B cell (primary cell): ENCODE measurements at regions not wholly inside any gene's neighbourhood (a gene's known extent, or its start where the extent isn't known, plus 50 kb on each side); places are given as distances from the start of the nearest gene placed in this dataset.

Experiments
- ATAC-seq: fragments of 200-7000 bp; cut with Tn5 transposase; one replicate; pipeline ENCODE4 v1.10.0; 2021; ENCODE audit warnings: low read depth, mild to moderate bottlenecking, moderate number of reproducible peaks, moderate library complexity
- CTCF ChIA-PET: fragments of 350-600 bp; sonication (Branson Sonifier 250); formaldehyde crosslinking; loops from one replicate; lab custom pipeline; 2021; ENCODE audit warnings: antibody characterized with exemption, inconsistent platforms; lab: Charles Lee
- POLR2A ChIA-PET: fragments of 350-600 bp; sonication (Branson Sonifier 250); formaldehyde crosslinking; loops from one replicate; lab custom pipeline; 2021; ENCODE audit warnings: antibody characterized with exemption; lab: Charles Lee
- DNase-seq: peaks from one replicate; pipeline ENCODE4 v3.0.0; 2013
- H2AFZ ChIP-seq: 2 replicates; pipeline ENCODE4 v1.6.1; 2012; ENCODE audit warnings: mild to moderate bottlenecking, low read depth, low read length; ENCODE audit not compliant: insufficient read depth, poor library complexity, severe bottlenecking
- H3K27ac ChIP-seq, 2 donors: 1 replicate in 1 of 2; 2 replicates in 1 of 2; pipeline ENCODE4 v1.5.1; 2012 to 2013; ENCODE audit warnings: low read length in 2 of 2, mild to moderate bottlenecking in 2 of 2, moderate library complexity in 1 of 2
- H3K27me3 ChIP-seq, 4 experiments: fragments of 200-600 bp in 1 of 4; sonication (generic) in 1 of 4; replicated peaks in 1 of 4; 1 replicate in 2 of 4; 2 replicates in 2 of 4; pipeline versions ENCODE4 v1.6.1 to v1.7.0; 2013 to 2016; ENCODE audit warnings: low read length in 3 of 4, mild to moderate bottlenecking in 2 of 4, mixed read lengths in 1 of 4, moderate library complexity in 1 of 4; ENCODE audit not compliant: insufficient read depth in 4 of 4, control insufficient read depth in 3 of 4; ENCODE audit errors: control extremely low read depth in 1 of 4
- H3K36me3 ChIP-seq, 2 experiments: replicated peaks in 1 of 2; 1 replicate in 1 of 2; 2 replicates in 1 of 2; pipeline versions ENCODE4 v1.6.1 to v1.7.1; 2013; ENCODE audit warnings: low read length in 1 of 2; ENCODE audit not compliant: insufficient read depth in 2 of 2, control insufficient read depth in 1 of 2; ENCODE audit errors: control extremely low read depth in 1 of 2, extremely low read depth in 1 of 2
- H3K4me1 ChIP-seq, 2 donors: fragments of 200-600 bp in 1 of 2; sonication (generic) in 1 of 2; 1 replicate in 1 of 2; 2 replicates in 1 of 2; pipeline versions ENCODE4 v1.5.1 to v1.6.1; 2013 to 2017; ENCODE audit warnings: low read length in 2 of 2; ENCODE audit not compliant: control insufficient read depth in 2 of 2, insufficient read depth in 2 of 2
- H3K4me2 ChIP-seq: replicated peaks from 2 replicates; pipeline ENCODE3; 2012; ENCODE audit warnings: mild to moderate bottlenecking, low read depth, low read length; ENCODE audit not compliant: poor library complexity, severe bottlenecking
- H3K4me3 ChIP-seq, 5 experiments: fragments of 200-600 bp in 1 of 5; sonication (generic) in 1 of 5; 1 replicate in 3 of 5; 2 replicates in 2 of 5; pipeline versions ENCODE4 v1.5.1 to v1.7.0; 2011 to 2016; ENCODE audit warnings: low read length in 4 of 5, mild to moderate bottlenecking in 4 of 5, low read depth in 2 of 5, control low read depth in 1 of 5, moderate library complexity in 1 of 5; ENCODE audit not compliant: insufficient read depth in 1 of 5; ENCODE audit errors: control extremely low read depth in 1 of 5, extremely low read depth in 1 of 5
- H3K79me2 ChIP-seq: fragments of 200-600 bp; sonication (generic); one replicate; pipeline ENCODE4 v1.6.0; 2016; ENCODE audit warnings: low read length; ENCODE audit not compliant: control insufficient read depth, insufficient read depth
- H3K9ac ChIP-seq: fragments of 200-600 bp; sonication (generic); 2 replicates; pipeline ENCODE4 v1.6.1; 2017; ENCODE audit warnings: mild to moderate bottlenecking, low read length, moderate library complexity
- H3K9me3 ChIP-seq, 3 donors: one replicate each; pipeline versions ENCODE4 v1.6.1 to v1.7.1; 2013; ENCODE audit warnings: low read length in 2 of 3; ENCODE audit not compliant: control insufficient read depth in 2 of 3, insufficient read depth in 1 of 3; ENCODE audit errors: control extremely low read depth in 1 of 3
- H4K20me1 ChIP-seq: 2 replicates; pipeline ENCODE4 v1.6.0; 2012; ENCODE audit warnings: mild to moderate bottlenecking, low read length; ENCODE audit not compliant: insufficient read depth, control insufficient read depth, poor library complexity, severe bottlenecking
- H3K27ac Mint-ChIP-seq: one replicate; pipeline ENCODE4 v1.8.0; 2021; ENCODE audit warnings: mixed read lengths
- H3K27me3 Mint-ChIP-seq: one replicate; pipeline ENCODE4 v1.8.0; 2021; ENCODE audit warnings: mixed read lengths
- H3K4me1 Mint-ChIP-seq: one replicate; pipeline ENCODE4 v1.8.0; 2021; ENCODE audit warnings: mixed read lengths
- H3K4me3 Mint-ChIP-seq: one replicate; pipeline ENCODE4 v1.8.0; 2021; ENCODE audit warnings: mixed read lengths
- H3K9me3 Mint-ChIP-seq: one replicate; pipeline ENCODE4 v1.8.0; 2022; ENCODE audit warnings: mixed read lengths; ENCODE audit not compliant: insufficient read depth
- EZH2 ChIP-seq: IDR thresholded peaks from 2 replicates; pipeline ENCODE4 v1.6.1; 2012; ENCODE audit warnings: borderline replicate concordance, low read depth, mild to moderate bottlenecking, moderate library complexity, low read length; ENCODE audit not compliant: insufficient read depth, poor library complexity, severe bottlenecking
- WGBS: methylation state at CpG from one replicate; pipeline ENCODE4 v1.1.5; 2013; ENCODE audit warnings: missing lambda C conversion rate; ENCODE audit not compliant: insufficient coverage; 5-methylcytosine and 5-hydroxymethylcytosine counted together
- intact Hi-C: fragments of 100-400 bp; cut with micrococcal nuclease; formaldehyde crosslinking; loops from one replicate; pipeline ENCODE4 v1.10.0; 2022
- TF ChIP-seq, protein P1 (sequence below): fragments of 200-600 bp; IDR thresholded peaks from one replicate; pipeline ENCODE4 v1.8.0; 2022; ENCODE audit warnings: antibody characterized with exemption, mild to moderate bottlenecking

- Histone ChIP-seq H3K9ac (no peak overlapping the region), H3K4me2 (no peak overlapping the region), H3K4me3 (no peak overlapping the region), H3K9me3 (peaks cover 0 to 11% (median 1%) of the 10 kb centered on the region in 3 donors), H3K79me2 (no peaks in the 10 kb centered on the region), H2AFZ (no peak overlapping the region), H3K4me1 (no peaks in the 10 kb centered on the region), H3K36me3 (no peaks in the 10 kb centered on the region), H3K27ac (no peak overlapping the region), H4K20me1 (no peaks in the 10 kb centered on the region), H3K27me3 (peaks cover 0 to 3% (median 0%) of the 10 kb centered on the region in 4 experiments)
- Mint-ChIP-seq H3K9me3 (peaks cover 14% of the 10 kb centered on the region), H3K4me1 (no peaks in the 10 kb centered on the region), H3K27ac (no peak overlapping the region), H3K27me3 (no peaks in the 10 kb centered on the region), H3K4me3 (no peak overlapping the region)
- no peak for TF ChIP-seq EZH2
- TF ChIP-seq, protein P1, sequence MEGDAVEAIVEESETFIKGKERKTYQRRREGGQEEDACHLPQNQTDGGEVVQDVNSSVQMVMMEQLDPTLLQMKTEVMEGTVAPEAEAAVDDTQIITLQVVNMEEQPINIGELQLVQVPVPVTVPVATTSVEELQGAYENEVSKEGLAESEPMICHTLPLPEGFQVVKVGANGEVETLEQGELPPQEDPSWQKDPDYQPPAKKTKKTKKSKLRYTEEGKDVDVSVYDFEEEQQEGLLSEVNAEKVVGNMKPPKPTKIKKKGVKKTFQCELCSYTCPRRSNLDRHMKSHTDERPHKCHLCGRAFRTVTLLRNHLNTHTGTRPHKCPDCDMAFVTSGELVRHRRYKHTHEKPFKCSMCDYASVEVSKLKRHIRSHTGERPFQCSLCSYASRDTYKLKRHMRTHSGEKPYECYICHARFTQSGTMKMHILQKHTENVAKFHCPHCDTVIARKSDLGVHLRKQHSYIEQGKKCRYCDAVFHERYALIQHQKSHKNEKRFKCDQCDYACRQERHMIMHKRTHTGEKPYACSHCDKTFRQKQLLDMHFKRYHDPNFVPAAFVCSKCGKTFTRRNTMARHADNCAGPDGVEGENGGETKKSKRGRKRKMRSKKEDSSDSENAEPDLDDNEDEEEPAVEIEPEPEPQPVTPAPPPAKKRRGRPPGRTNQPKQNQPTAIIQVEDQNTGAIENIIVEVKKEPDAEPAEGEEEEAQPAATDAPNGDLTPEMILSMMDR, result no peak
- ATAC-seq (no peak), DNase-seq (no peak)
- intact Hi-C loops, result no loop called here
- ChIA-PET POLR2A (no interaction called here), CTCF (no interaction called here)
- WGBS, result 76% methylated on average over 10 of the region's 10 CpGs
Observed at GRCh38 chr11:43212279-43212678, 99.5 kb upstream of the API5 start.

DNA sequence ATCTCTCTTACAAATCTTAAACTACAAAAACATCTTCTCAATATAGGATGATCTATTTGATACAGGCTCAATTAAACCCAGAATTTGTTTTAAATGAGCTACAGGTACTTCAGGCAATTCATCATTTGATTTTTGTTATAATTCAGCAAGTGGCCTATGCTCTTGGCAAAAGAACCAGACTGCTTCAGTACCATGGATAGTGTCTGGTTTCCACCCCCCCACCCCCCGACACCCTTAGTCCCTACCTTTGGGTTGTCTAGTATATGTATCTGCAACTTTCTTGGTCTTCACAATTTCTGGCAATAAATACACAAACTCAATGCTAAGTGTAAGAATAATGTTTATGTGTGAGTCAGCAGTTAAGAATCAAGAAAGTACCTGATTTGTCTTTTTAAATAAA, 97.3 kb upstream of the API5 start:
- H4K20me1 ChIP-seq, result no peaks in the 10 kb centered on the region
- ChIA-PET CTCF (no interaction called here), POLR2A (no interaction called here)
- H3K79me2 ChIP-seq, result no peaks in the 10 kb centered on the region
- WGBS, result no CpG with 5 or more reads among the region's 1 CpG
- no peak overlapping the region for H3K27ac ChIP-seq
- Mint-ChIP-seq H3K4me1 (no peaks in the 10 kb centered on the region), H3K27ac (no peak overlapping the region), H3K4me3 (no peak overlapping the region), H3K9me3 (peaks cover 6% of the 10 kb centered on the region), H3K27me3 (no peaks in the 10 kb centered on the region)
- H3K9ac ChIP-seq, result no peak overlapping the region
- no peaks in the 10 kb centered on the region for H3K4me1 ChIP-seq
- no peak overlapping the region for H3K4me2 ChIP-seq
- DNase-seq (no peak), ATAC-seq (no peak)
- H3K27me3 ChIP-seq, result peaks cover 0 to 3% (median 0%) of the 10 kb centered on the region in 4 experiments
- no peak overlapping the region for H2AFZ ChIP-seq
- intact Hi-C loops, result no loop called here
- TF ChIP-seq EZH2, result no peak
- TF ChIP-seq, protein P1, result no peak
- peaks cover 0 to 11% (median 1%) of the 10 kb centered on the region in 3 donors for H3K9me3 ChIP-seq
- H3K36me3 ChIP-seq, result no peaks in the 10 kb centered on the region
- H3K4me3 ChIP-seq, result no peak overlapping the region
